Neural cell (in vitro differentiated cells): ENCODE measurements at regions not wholly inside any gene's neighbourhood (a gene's known extent, or its start where the extent isn't known, plus 50 kb on each side); places are given as distances from the start of the nearest gene placed in this dataset.

ENCODE experiments used
- H2AFZ ChIP-seq: fragments of 200-600, 300-800 bp; sonication (generic), shearing (Covaris generic); 2 replicates; pipeline ENCODE4 v1.6.0; 2014; ENCODE audit warnings: low read depth, mild to moderate bottlenecking, antibody characterized with exemption, low read length, moderate library complexity
- H3F3A ChIP-seq: fragments of 200-600 bp; shearing (Covaris generic); 2 replicates; pipeline ENCODE4 v1.6.1; 2016; ENCODE audit warnings: mild to moderate bottlenecking, moderate library complexity, mixed read lengths, antibody characterized with exemption, low read length; ENCODE audit not compliant: insufficient read depth, poor library complexity, severe bottlenecking
- H3K27ac ChIP-seq: fragments of 200-600, 300-800 bp; sonication (generic), shearing (Covaris generic); 2 replicates; pipeline ENCODE4 v1.5.1; 2014; ENCODE audit warnings: mild to moderate bottlenecking, low read length, moderate library complexity
- H3K27me3 ChIP-seq: fragments of 300-800, 200-600 bp; sonication (generic), shearing (Covaris generic); 2 replicates; pipeline ENCODE4 v1.6.0; 2014; ENCODE audit warnings: mild to moderate bottlenecking, low read depth, low read length, moderate library complexity; ENCODE audit not compliant: insufficient read depth
- H3K36me3 ChIP-seq: fragments of 300-800, 200-600 bp; sonication (generic), shearing (Covaris generic); 2 replicates; pipeline ENCODE4 v1.5.1; 2014; ENCODE audit warnings: mild to moderate bottlenecking, antibody characterized with exemption, low read length, moderate library complexity; ENCODE audit not compliant: insufficient read depth
- H3K4me2 ChIP-seq: fragments of 300-800, 200-600 bp; sonication (generic), shearing (Covaris generic); 2 replicates; pipeline ENCODE4 v1.6.0; 2014; ENCODE audit warnings: mild to moderate bottlenecking, low read length
- H3K4me3 ChIP-seq: fragments of 300-800, 200-600 bp; sonication (generic), shearing (Covaris generic); 2 replicates; pipeline ENCODE4 v1.5.1; 2014; ENCODE audit warnings: mild to moderate bottlenecking, low read length, moderate library complexity
- H3K79me2 ChIP-seq: fragments of 200-600 bp; shearing (Covaris generic); replicated peaks from 2 replicates; pipeline ENCODE4 v1.6.0; 2014; ENCODE audit warnings: mild to moderate bottlenecking, low read length, moderate library complexity; ENCODE audit not compliant: insufficient read depth
- H3K9ac ChIP-seq: fragments of 300-800, 200-600 bp; sonication (generic), shearing (Covaris generic); 2 replicates; pipeline ENCODE4 v1.6.1; 2016; ENCODE audit warnings: mild to moderate bottlenecking, low read length, mixed read lengths
- H3K9me2 ChIP-seq: fragments of 200-600 bp; shearing (Covaris generic); 2 replicates; pipeline ENCODE4 v1.6.1; 2016; ENCODE audit warnings: mild to moderate bottlenecking, low read length, mixed read lengths; ENCODE audit not compliant: insufficient read depth
- H3K9me3 ChIP-seq: fragments of 200-600, 300-800 bp; sonication (generic), shearing (Covaris generic); 2 replicates; pipeline ENCODE4 v1.6.1; 2016; ENCODE audit warnings: mild to moderate bottlenecking, mixed run types, low read length, moderate library complexity, mixed read lengths
- H4K20me1 ChIP-seq: fragments of 200-600 bp; shearing (Covaris generic); 2 replicates; pipeline ENCODE4 v1.6.1; 2016; ENCODE audit warnings: mild to moderate bottlenecking, mixed run types; ENCODE audit not compliant: insufficient read depth
- EP300 ChIP-seq: fragments of 450-650 bp; conservative IDR thresholded peaks from 2 replicates; pipeline ENCODE4 v1.6.1; 2014; ENCODE audit warnings: antibody characterized with exemption, mild to moderate bottlenecking, moderate library complexity; ENCODE audit not compliant: poor library complexity, severe bottlenecking
- EZH2 ChIP-seq: fragments of 200-600, 300-800 bp; shearing (Covaris generic), sonication (generic); IDR thresholded peaks from 2 replicates; pipeline ENCODE4 v1.6.1; 2014; ENCODE audit warnings: antibody characterized with exemption, low read length, borderline replicate concordance, mild to moderate bottlenecking; ENCODE audit not compliant: insufficient read depth, poor library complexity, severe bottlenecking
- MXI1 ChIP-seq: fragments of 450-650 bp; conservative IDR thresholded peaks from 2 replicates; pipeline ENCODE4 v1.6.1; 2014; ENCODE audit warnings: antibody characterized with exemption, mild to moderate bottlenecking; ENCODE audit not compliant: poor library complexity, severe bottlenecking
- POLR2AphosphoS5 ChIP-seq: IDR thresholded peaks from 2 replicates; pipeline ENCODE4 v1.6.1; 2012
- RAD21 ChIP-seq: fragments of 450-650 bp; conservative IDR thresholded peaks from 2 replicates; pipeline ENCODE4 v1.6.1; 2014; ENCODE audit warnings: antibody characterized with exemption, mild to moderate bottlenecking, moderate library complexity
- REST ChIP-seq: IDR thresholded peaks from 2 replicates; pipeline ENCODE4 v1.6.1; 2012; ENCODE audit warnings: borderline replicate concordance
- SMC3 ChIP-seq: fragments of 450-650 bp; conservative IDR thresholded peaks from 2 replicates; pipeline ENCODE4 v1.6.1; 2014; ENCODE audit warnings: antibody characterized with exemption, mild to moderate bottlenecking, moderate library complexity; ENCODE audit not compliant: poor library complexity
- TAF1 ChIP-seq: IDR thresholded peaks from 2 replicates; pipeline ENCODE4 v1.6.1; 2012; ENCODE audit warnings: low read depth
- TF ChIP-seq, protein P1 (sequence below): fragments of 450-650 bp; IDR thresholded peaks from 2 replicates; pipeline ENCODE4 v1.5.1; 2014; ENCODE audit warnings: antibody characterized with exemption, mild to moderate bottlenecking, moderate library complexity; ENCODE audit not compliant: poor library complexity, severe bottlenecking

DNA sequence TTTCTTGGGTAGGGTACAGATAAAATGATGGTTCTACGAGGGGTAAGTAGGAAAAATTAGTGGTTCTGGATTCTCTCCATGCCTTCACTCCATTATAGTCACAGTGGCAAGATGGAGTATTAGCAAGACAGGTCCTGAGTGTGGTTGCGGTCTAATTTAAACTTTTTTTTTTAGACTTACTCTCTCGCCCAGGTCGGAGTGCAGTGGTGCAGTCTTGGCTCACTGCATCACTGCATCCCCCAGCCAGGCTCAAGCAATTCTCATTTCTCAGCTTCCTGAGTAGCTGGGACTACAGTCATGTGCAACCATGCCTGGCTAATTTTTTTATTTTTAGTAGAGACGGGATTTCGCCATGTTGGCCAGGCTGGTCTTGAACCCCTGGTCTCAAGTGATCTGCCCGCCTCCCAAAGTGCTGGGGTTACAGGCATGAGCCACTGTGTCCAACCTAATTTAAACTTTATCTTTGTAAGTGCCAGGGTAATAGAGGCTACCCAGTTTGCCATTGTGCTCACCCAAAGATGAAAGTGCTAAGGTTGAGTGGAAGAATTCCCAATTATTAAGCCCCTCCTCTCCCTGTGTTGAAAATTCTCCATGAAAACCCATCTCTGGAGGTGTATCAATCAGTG, 135.6 kb downstream of the TM9SF2 start:
- Histone ChIP-seq H3F3A (no peaks in the 10 kb centered on the region), H2AFZ (no peak overlapping the region)

DNA sequence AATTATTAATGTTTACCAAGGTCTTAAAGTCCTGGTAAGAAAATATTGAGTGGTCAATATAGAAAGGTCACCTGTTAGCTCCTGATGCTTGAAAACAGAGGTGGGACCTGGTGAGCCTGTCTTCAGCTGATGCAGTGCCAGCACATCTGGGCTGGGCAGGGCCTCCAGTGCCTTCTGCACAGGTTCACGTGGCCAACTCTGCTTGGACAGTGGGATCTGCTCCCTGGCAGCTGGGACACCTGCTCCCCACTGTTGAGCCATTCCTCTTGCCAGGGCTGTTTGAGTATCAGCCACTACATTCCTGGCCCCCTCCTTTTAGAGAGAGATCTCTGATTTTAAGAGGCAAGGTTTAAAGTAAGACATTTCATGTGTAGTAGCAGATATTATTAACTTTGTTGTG, 135.0 kb downstream of the TM9SF2 start:
- H4K20me1 ChIP-seq, result no peaks in the 10 kb centered on the region
- H3K4me2 ChIP-seq, result no peak overlapping the region
- H3K27ac ChIP-seq, result no peak overlapping the region
- H3K9ac ChIP-seq, result no peak overlapping the region
- H3K36me3 ChIP-seq, result no peaks in the 10 kb centered on the region
- H3F3A ChIP-seq, result no peaks in the 10 kb centered on the region
- no peaks in the 10 kb centered on the region for H3K9me3 ChIP-seq
- no peaks in the 10 kb centered on the region for H3K9me2 ChIP-seq
- no peaks in the 10 kb centered on the region for H3K79me2 ChIP-seq
- H3K4me3 ChIP-seq, result no peak overlapping the region
- H3K27me3 ChIP-seq, result no peaks in the 10 kb centered on the region
- no peak overlapping the region for H2AFZ ChIP-seq
- no peak for TF ChIP-seq EZH2
- no peak for TF ChIP-seq SMC3
- TF ChIP-seq, protein P1, sequence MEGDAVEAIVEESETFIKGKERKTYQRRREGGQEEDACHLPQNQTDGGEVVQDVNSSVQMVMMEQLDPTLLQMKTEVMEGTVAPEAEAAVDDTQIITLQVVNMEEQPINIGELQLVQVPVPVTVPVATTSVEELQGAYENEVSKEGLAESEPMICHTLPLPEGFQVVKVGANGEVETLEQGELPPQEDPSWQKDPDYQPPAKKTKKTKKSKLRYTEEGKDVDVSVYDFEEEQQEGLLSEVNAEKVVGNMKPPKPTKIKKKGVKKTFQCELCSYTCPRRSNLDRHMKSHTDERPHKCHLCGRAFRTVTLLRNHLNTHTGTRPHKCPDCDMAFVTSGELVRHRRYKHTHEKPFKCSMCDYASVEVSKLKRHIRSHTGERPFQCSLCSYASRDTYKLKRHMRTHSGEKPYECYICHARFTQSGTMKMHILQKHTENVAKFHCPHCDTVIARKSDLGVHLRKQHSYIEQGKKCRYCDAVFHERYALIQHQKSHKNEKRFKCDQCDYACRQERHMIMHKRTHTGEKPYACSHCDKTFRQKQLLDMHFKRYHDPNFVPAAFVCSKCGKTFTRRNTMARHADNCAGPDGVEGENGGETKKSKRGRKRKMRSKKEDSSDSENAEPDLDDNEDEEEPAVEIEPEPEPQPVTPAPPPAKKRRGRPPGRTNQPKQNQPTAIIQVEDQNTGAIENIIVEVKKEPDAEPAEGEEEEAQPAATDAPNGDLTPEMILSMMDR, result no peak
- no peak for TF ChIP-seq RAD21
- no peak for TF ChIP-seq MXI1
- no peak for TF ChIP-seq REST
- TF ChIP-seq EP300, result no peak

More for the DNA sequence above, 135.6 kb downstream of the TM9SF2 start:
- Histone ChIP-seq H3K36me3 (no peaks in the 10 kb centered on the region), H4K20me1 (no peaks in the 10 kb centered on the region), H3K4me2 (no peak overlapping the region), H3K9me3 (no peaks in the 10 kb centered on the region), H3K27me3 (no peaks in the 10 kb centered on the region), H3K79me2 (no peaks in the 10 kb centered on the region), H3K9me2 (no peaks in the 10 kb centered on the region), H3K27ac (no peak overlapping the region), H3K4me3 (no peak overlapping the region), H3K9ac (no peak overlapping the region)
- TF ChIP-seq TAF1 (no peak), EZH2 (no peak), POLR2AphosphoS5 (no peak), MXI1 (no peak), RAD21 (no peak), REST (no peak), EP300 (no peak), SMC3 (no peak)
- TF ChIP-seq, protein P1, result no peak
